ENCODE measurements at regions not wholly inside any gene's neighbourhood (a gene's known extent, or its start where the extent isn't known, plus 50 kb on each side); places are given as distances from the start of the nearest gene placed in this dataset.

DNA sequence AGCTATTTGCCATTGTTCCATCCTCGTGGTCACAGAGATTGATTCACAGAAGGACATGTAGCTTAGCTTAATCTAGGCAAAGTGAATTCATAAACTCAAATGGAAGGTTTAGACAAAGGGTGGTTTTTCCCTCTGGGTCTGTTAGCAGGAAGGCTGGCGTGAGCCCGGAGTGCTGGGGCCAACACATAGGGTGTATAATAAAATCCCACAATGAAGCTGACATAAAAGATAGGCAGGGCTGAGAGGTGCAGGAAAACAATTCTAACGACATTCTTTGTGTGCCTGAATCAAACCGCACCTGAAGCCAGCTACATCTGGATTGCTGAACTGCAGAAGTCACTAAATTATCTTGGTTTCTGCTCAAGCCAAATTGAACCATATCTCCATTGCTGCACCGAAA lies 173.9 kb downstream of the MAF start:
- Histone ChIP-seq H3K9ac (ENCODE audit: low read length) (no peak overlapping the region), H3K4me1 (ENCODE audit: insufficient read depth, low read length) (no peaks in the 10 kb centered on the region), H3K36me3 (ENCODE audit: insufficient read depth, low read length) (no peaks in the 10 kb centered on the region), H2AFZ (ENCODE audit: low read depth, low read length) (no peak overlapping the region), H3K27ac (ENCODE audit: low read depth, low read length) (no peak overlapping the region), H3K27me3 (ENCODE audit: insufficient read depth, low read length) (peaks cover 2% of the 10 kb centered on the region), H3K9me3 (ENCODE audit: insufficient read depth, low read depth, low read length) (no peaks in the 10 kb centered on the region), H3K4me3 (ENCODE audit: insufficient read depth, low read depth, low read length) (no peak overlapping the region), H3K4me2 (ENCODE audit: low read length) (no peak overlapping the region), H3K79me2 (ENCODE audit: insufficient read depth, low read length) (no peaks in the 10 kb centered on the region), H4K20me1 (ENCODE audit: insufficient read depth, low read length) (no peaks in the 10 kb centered on the region)
- no peak for TF ChIP-seq EZH2 (IDR thresholded peaks at IDR 0.05; ENCODE audit: insufficient read depth, low read length)
- TF ChIP-seq, protein P1, sequence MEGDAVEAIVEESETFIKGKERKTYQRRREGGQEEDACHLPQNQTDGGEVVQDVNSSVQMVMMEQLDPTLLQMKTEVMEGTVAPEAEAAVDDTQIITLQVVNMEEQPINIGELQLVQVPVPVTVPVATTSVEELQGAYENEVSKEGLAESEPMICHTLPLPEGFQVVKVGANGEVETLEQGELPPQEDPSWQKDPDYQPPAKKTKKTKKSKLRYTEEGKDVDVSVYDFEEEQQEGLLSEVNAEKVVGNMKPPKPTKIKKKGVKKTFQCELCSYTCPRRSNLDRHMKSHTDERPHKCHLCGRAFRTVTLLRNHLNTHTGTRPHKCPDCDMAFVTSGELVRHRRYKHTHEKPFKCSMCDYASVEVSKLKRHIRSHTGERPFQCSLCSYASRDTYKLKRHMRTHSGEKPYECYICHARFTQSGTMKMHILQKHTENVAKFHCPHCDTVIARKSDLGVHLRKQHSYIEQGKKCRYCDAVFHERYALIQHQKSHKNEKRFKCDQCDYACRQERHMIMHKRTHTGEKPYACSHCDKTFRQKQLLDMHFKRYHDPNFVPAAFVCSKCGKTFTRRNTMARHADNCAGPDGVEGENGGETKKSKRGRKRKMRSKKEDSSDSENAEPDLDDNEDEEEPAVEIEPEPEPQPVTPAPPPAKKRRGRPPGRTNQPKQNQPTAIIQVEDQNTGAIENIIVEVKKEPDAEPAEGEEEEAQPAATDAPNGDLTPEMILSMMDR (IDR thresholded peaks at IDR 0.05; ENCODE audit: insufficient read depth, low read depth, low read length): no peak
- peaks cover 14% of the 10 kb centered on the region for H3K27me3 Mint-ChIP-seq (ENCODE audit: low read depth, unreplicated experiment)
- DNase-seq (ENCODE audit: low read depth): no peak
- H3K4me1 Mint-ChIP-seq (ENCODE audit: low read depth, unreplicated experiment): no peaks in the 10 kb centered on the region
- H3K27ac Mint-ChIP-seq (ENCODE audit: unreplicated experiment): no peak overlapping the region
- no peak overlapping the region for H3K4me3 Mint-ChIP-seq (ENCODE audit: unreplicated experiment)
- no peak for FAIRE-seq
- H3K36me3 Mint-ChIP-seq (ENCODE audit: low read depth, unreplicated experiment): no peaks in the 10 kb centered on the region
- H3K9me3 Mint-ChIP-seq (ENCODE audit: unreplicated experiment): no peaks in the 10 kb centered on the region

DNA sequence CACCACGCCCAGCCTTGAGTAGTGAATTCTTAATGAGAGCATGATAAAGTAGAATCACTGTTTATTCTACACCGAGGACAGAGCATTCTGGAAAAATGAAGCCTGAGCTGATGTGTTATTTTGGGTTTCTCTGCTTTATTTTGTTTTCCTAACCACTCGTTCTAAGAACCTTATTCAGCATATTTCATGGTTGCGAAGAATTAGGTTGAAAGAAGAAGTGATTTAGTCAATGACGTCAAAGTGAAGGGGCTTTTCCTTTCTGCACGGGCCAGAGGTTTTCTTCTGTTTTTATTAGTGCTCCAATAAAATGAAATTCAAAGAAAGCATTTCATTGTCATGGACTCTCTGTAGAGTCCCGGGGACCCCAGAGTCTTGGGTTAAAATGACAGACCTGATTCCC lies 178.5 kb downstream of the MAF start:
- FAIRE-seq: no peak
- H3K27me3 ChIP-seq (ENCODE audit: insufficient read depth, low read length): no peaks in the 10 kb centered on the region
- no peaks in the 10 kb centered on the region for H3K27me3 Mint-ChIP-seq (ENCODE audit: low read depth, unreplicated experiment)
- H3K4me1 Mint-ChIP-seq (ENCODE audit: low read depth, unreplicated experiment): no peaks in the 10 kb centered on the region
- no peak overlapping the region for H3K27ac ChIP-seq (ENCODE audit: low read depth, low read length)
- no peaks in the 10 kb centered on the region for H3K4me1 ChIP-seq (ENCODE audit: insufficient read depth, low read length)
- no peaks in the 10 kb centered on the region for H3K9me3 Mint-ChIP-seq (ENCODE audit: unreplicated experiment)
- no peak overlapping the region for H2AFZ ChIP-seq (ENCODE audit: low read depth, low read length)
- H3K4me2 ChIP-seq (ENCODE audit: low read length): no peak overlapping the region
- H3K36me3 Mint-ChIP-seq (ENCODE audit: low read depth, unreplicated experiment): peaks cover 1% of the 10 kb centered on the region
- H3K9ac ChIP-seq (ENCODE audit: low read length): no peak overlapping the region
- no peaks in the 10 kb centered on the region for H3K36me3 ChIP-seq (ENCODE audit: insufficient read depth, low read length)
- no peak overlapping the region for H3K4me3 Mint-ChIP-seq (ENCODE audit: unreplicated experiment)
- no peak overlapping the region for H3K27ac Mint-ChIP-seq (ENCODE audit: unreplicated experiment)
- H3K9me3 ChIP-seq (ENCODE audit: insufficient read depth, low read depth, low read length): no peaks in the 10 kb centered on the region
- H3K4me3 ChIP-seq (ENCODE audit: insufficient read depth, low read depth, low read length): no peak overlapping the region
- H4K20me1 ChIP-seq (ENCODE audit: insufficient read depth, low read length): no peaks in the 10 kb centered on the region
- DNase-seq (ENCODE audit: low read depth): no peak
- no peak for TF ChIP-seq EZH2 (IDR thresholded peaks at IDR 0.05; ENCODE audit: insufficient read depth, low read length)
- TF ChIP-seq, protein P1 (IDR thresholded peaks at IDR 0.05; ENCODE audit: insufficient read depth, low read depth, low read length): no peak
- H3K79me2 ChIP-seq (ENCODE audit: insufficient read depth, low read length): no peaks in the 10 kb centered on the region

DNA sequence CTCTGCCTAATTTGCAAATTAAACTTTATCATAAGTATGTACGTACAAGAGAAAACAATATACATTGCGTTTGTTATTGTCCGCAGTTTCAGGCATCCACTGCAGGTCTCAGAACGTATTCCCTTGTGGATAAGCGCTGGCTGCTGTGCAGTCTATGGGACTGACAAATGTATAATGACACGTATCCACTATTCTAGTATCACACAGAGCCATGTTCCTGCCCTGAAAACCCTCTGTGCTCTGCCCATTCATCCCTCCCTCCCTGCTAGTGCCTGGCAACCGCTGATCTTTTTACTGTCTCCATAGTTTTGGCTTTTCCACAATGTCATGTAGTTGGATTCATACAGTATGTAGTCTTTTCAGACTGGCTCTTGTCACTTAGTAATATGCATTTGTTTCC lies 179.4 kb downstream of the MAF start:
- no peak for FAIRE-seq
- H3K9me3 Mint-ChIP-seq (ENCODE audit: unreplicated experiment): no peaks in the 10 kb centered on the region
- H4K20me1 ChIP-seq (ENCODE audit: insufficient read depth, low read length): no peaks in the 10 kb centered on the region

More for the DNA sequence above, 179.4 kb downstream of the MAF start:
- Mint-ChIP-seq H3K36me3 (ENCODE audit: low read depth, unreplicated experiment) (peaks cover 1% of the 10 kb centered on the region), H3K27me3 (ENCODE audit: low read depth, unreplicated experiment) (peaks cover 2% of the 10 kb centered on the region), H3K27ac (ENCODE audit: unreplicated experiment) (no peak overlapping the region), H3K4me1 (ENCODE audit: low read depth, unreplicated experiment) (no peaks in the 10 kb centered on the region), H3K4me3 (ENCODE audit: unreplicated experiment) (no peak overlapping the region)
- Histone ChIP-seq H3K9me3 (ENCODE audit: insufficient read depth, low read depth, low read length) (no peaks in the 10 kb centered on the region), H3K79me2 (ENCODE audit: insufficient read depth, low read length) (no peaks in the 10 kb centered on the region), H3K4me1 (ENCODE audit: insufficient read depth, low read length) (no peaks in the 10 kb centered on the region), H3K36me3 (ENCODE audit: insufficient read depth, low read length) (no peaks in the 10 kb centered on the region), H3K4me3 (ENCODE audit: insufficient read depth, low read depth, low read length) (no peak overlapping the region), H2AFZ (ENCODE audit: low read depth, low read length) (no peak overlapping the region), H3K27ac (ENCODE audit: low read depth, low read length) (no peak overlapping the region), H3K4me2 (ENCODE audit: low read length) (no peak overlapping the region), H3K9ac (ENCODE audit: low read length) (no peak overlapping the region), H3K27me3 (ENCODE audit: insufficient read depth, low read length) (no peaks in the 10 kb centered on the region)
- no peak for DNase-seq (ENCODE audit: low read depth)
- TF ChIP-seq EZH2 (IDR thresholded peaks at IDR 0.05; ENCODE audit: insufficient read depth, low read length): no peak
- TF ChIP-seq, protein P1 (IDR thresholded peaks at IDR 0.05; ENCODE audit: insufficient read depth, low read depth, low read length): no peak
